ENCODE measurements at regions not wholly inside any gene's neighbourhood (a gene's known extent, or its start where the extent isn't known, plus 50 kb on each side); places are given as distances from the start of the nearest gene placed in this dataset.

DNA sequence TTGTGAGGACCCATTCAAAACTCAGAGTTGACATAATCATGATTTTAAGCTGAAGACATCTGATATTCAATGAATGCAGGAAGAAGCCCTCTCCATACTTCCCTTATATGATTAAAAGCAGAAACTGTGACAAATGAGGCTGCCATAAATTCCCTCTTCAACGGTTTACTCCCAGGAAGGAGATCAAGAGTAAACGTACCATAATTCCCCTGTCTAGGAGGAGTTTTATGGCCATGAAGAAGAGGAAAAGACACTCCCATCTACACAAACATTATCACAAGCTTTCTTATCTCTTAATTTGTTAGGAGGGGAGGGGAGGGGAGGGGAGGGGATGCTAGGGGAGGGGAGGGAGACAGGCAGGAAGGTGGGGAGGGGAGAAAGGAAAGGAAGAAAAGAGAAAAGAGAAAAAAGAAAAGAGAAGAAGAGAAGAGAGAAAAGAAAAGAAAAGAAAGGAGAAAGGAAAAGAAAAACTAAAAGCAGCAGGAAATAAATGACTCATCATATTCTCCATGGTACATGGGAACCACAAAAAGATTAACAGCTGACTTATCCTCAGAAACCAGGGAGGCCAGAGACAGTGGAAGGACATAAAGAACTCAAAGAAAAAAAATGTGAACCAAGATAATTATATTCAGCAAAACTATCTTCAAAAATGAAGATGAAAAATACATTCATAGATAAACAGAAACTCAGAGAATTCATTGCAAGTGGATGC is 121.6 kb downstream of the ALOX5 start:
- no peaks in the 10 kb centered on the region for H3K4me1 Mint-ChIP-seq (ENCODE audit: low read depth, unreplicated experiment)
- Histone ChIP-seq H3K4me3 (ENCODE audit: insufficient read depth, low read depth, low read length) (no peak overlapping the region), H4K20me1 (ENCODE audit: insufficient read depth, low read length) (no peaks in the 10 kb centered on the region), H3K9ac (ENCODE audit: low read length) (no peak overlapping the region), H2AFZ (ENCODE audit: low read depth, low read length) (no peak overlapping the region), H3K27me3 (ENCODE audit: insufficient read depth, low read length) (no peaks in the 10 kb centered on the region), H3K79me2 (ENCODE audit: insufficient read depth, low read length) (no peaks in the 10 kb centered on the region), H3K4me1 (ENCODE audit: insufficient read depth, low read length) (no peaks in the 10 kb centered on the region), H3K4me2 (ENCODE audit: low read length) (no peak overlapping the region), H3K36me3 (ENCODE audit: insufficient read depth, low read length) (no peaks in the 10 kb centered on the region), H3K9me3 (ENCODE audit: insufficient read depth, low read depth, low read length) (no peaks in the 10 kb centered on the region), H3K27ac (ENCODE audit: low read depth, low read length) (no peak overlapping the region)
- TF ChIP-seq, protein P1, sequence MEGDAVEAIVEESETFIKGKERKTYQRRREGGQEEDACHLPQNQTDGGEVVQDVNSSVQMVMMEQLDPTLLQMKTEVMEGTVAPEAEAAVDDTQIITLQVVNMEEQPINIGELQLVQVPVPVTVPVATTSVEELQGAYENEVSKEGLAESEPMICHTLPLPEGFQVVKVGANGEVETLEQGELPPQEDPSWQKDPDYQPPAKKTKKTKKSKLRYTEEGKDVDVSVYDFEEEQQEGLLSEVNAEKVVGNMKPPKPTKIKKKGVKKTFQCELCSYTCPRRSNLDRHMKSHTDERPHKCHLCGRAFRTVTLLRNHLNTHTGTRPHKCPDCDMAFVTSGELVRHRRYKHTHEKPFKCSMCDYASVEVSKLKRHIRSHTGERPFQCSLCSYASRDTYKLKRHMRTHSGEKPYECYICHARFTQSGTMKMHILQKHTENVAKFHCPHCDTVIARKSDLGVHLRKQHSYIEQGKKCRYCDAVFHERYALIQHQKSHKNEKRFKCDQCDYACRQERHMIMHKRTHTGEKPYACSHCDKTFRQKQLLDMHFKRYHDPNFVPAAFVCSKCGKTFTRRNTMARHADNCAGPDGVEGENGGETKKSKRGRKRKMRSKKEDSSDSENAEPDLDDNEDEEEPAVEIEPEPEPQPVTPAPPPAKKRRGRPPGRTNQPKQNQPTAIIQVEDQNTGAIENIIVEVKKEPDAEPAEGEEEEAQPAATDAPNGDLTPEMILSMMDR (IDR thresholded peaks at IDR 0.05; ENCODE audit: insufficient read depth, low read depth, low read length), result no peak
- no peak for TF ChIP-seq EZH2 (IDR thresholded peaks at IDR 0.05; ENCODE audit: insufficient read depth, low read length)
- FAIRE-seq (no peak), DNase-seq (ENCODE audit: low read depth) (no peak)
- H3K9me3 Mint-ChIP-seq (ENCODE audit: unreplicated experiment), result peaks cover 5% of the 10 kb centered on the region
- no peak overlapping the region for H3K4me3 Mint-ChIP-seq (ENCODE audit: unreplicated experiment)
- H3K27ac Mint-ChIP-seq (ENCODE audit: unreplicated experiment), result no peak overlapping the region
- H3K36me3 Mint-ChIP-seq (ENCODE audit: low read depth, unreplicated experiment), result no peaks in the 10 kb centered on the region
- no peaks in the 10 kb centered on the region for H3K27me3 Mint-ChIP-seq (ENCODE audit: low read depth, unreplicated experiment)
